Activated CD4-positive, alpha-beta T cell treated with anti-CD3 and anti-CD28 coated beads, Interleukin-2, amount 10 ng/mL, durations not matched to agents 7 days and 5 days (primary cell): ENCODE measurements at regions not wholly inside any gene's neighbourhood (a gene's known extent, or its start where the extent isn't known, plus 50 kb on each side); places are given as distances from the start of the nearest gene placed in this dataset.

Experiments used
- CTCF ChIA-PET: fragments of 350-600 bp; sonication (Branson Sonifier 250); formaldehyde crosslinking; loops from one replicate; lab custom pipeline; 2021; ENCODE audit warnings: antibody characterized with exemption; lab: Charles Lee
- POLR2A ChIA-PET: fragments of 350-600 bp; sonication (Branson Sonifier 250); formaldehyde crosslinking; loops from one replicate; lab custom pipeline; 2021; ENCODE audit warnings: antibody characterized with exemption; lab: Charles Lee
- DNase-seq: peaks from one replicate; pipeline ENCODE4 v3.0.0-alpha.2; 2020
- H3K27ac Mint-ChIP-seq: one replicate; pipeline ENCODE4 v1.8.0; 2021; ENCODE audit warnings: mild to moderate bottlenecking, moderate library complexity, mixed read lengths
- H3K27me3 Mint-ChIP-seq: one replicate; pipeline ENCODE4 v1.8.0; 2021; ENCODE audit warnings: mixed read lengths
- H3K36me3 Mint-ChIP-seq: one replicate; pipeline ENCODE4 v1.8.0; 2021; ENCODE audit warnings: low read depth, mixed read lengths
- H3K4me1 Mint-ChIP-seq: one replicate; pipeline ENCODE4 v1.8.0; 2021; ENCODE audit warnings: mixed read lengths
- H3K4me3 Mint-ChIP-seq: one replicate; pipeline ENCODE4 v1.8.0; 2021; ENCODE audit warnings: mild to moderate bottlenecking, moderate library complexity, mixed read lengths
- H3K9me3 Mint-ChIP-seq: one replicate; pipeline ENCODE4 v1.8.0; 2021; ENCODE audit warnings: mixed read lengths

DNA sequence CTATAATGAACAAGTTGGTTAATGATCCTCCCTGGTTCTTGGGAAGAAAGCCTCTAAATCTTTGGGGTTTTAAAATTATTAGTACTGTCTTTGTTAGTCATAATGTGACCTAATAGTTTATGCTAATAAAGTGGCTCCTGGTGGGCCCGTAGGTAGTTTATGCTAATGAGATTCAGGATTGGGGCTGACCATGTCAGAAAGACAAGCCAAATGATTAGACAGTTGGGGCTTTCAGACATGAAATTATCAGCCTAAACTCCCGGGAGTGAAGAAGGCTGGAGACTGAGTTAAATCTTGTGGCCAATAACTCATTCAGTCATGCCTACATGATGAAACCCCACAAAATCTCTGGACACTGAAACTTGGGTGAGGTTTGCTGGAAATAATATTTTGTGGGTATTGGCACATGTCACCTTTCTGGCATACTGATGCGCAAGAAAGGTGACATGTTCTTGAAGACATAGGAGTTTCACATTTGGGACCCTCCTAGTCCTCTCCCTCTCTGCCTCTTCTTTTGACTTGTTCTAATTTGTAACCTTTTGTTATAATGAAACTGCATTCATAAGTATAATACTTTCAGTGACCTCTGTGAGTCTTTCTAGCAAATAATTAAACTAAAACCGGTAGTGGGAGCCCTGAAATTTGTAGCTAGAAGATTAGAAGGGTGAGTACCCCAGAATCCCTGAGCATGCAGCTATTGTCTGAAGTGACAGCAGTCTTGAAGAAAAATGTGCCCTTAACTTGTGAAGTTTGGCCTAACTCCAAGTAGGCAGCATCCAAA is 196.8 kb upstream of the FSTL5 start:
- DNase-seq, result no peak
- Mint-ChIP-seq H3K36me3 (no peaks in the 10 kb centered on the region), H3K27ac (no peak overlapping the region), H3K4me1 (no peaks in the 10 kb centered on the region), H3K4me3 (no peak overlapping the region), H3K27me3 (no peaks in the 10 kb centered on the region), H3K9me3 (no peaks in the 10 kb centered on the region)
- CTCF ChIA-PET, result no interaction called here
- POLR2A ChIA-PET, result no interaction called here

DNA sequence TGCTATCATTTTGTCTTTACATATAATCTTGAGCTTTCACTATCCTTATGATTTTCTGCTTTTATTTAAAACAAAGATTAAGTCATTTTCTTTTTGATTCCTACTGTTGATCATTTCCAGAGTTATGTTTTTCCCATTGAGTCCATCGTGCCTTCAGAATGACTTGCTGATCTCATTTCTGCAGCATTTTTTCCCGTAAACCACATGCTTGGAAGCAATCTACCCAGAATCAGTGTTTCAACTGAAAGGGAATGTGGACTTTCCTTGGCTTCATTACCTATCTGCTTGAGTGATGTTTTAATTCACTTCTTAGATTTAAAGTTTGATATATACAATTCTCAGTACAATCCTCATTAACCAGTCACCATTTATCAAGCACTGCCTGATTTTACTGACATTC is 192.4 kb upstream of the FSTL5 start:
- H3K9me3 Mint-ChIP-seq, result no peaks in the 10 kb centered on the region
- H3K27ac Mint-ChIP-seq, result no peak overlapping the region
- no peak overlapping the region for H3K4me3 Mint-ChIP-seq
- ChIA-PET CTCF (no interaction called here), POLR2A (no interaction called here)
- H3K36me3 Mint-ChIP-seq, result no peaks in the 10 kb centered on the region
- H3K27me3 Mint-ChIP-seq, result no peaks in the 10 kb centered on the region
- H3K4me1 Mint-ChIP-seq, result no peaks in the 10 kb centered on the region
- DNase-seq, result no peak

DNA sequence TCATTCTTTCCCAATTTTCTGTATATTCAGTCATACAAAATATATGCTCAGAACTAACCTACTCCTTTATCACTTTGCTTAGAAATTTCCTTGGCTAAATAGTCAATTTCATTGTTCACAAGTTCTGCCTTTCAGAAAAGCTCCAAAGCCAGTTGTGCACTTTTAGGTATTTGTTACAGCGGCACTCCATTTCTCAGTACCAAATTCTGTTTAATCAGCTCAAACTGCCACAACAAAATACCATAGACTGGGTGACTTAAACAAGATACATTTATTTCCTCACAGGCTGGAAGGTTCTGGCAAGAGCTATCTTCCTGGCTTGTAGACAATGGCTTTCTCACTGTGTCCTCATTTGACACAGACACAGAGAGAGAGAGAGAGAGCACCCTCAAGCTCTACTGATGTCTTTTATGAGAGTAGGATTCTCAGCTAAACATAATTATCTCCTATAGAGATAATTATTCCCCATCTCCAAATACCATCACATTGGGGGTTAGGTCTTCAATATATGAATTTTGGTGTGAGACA is 188.8 kb upstream of the FSTL5 start:
- Mint-ChIP-seq H3K4me3 (no peak overlapping the region), H3K9me3 (no peaks in the 10 kb centered on the region), H3K4me1 (no peaks in the 10 kb centered on the region), H3K36me3 (no peaks in the 10 kb centered on the region), H3K27ac (no peak overlapping the region), H3K27me3 (no peaks in the 10 kb centered on the region)
- ChIA-PET CTCF (no interaction called here), POLR2A (no interaction called here)
- DNase-seq, result no peak

DNA sequence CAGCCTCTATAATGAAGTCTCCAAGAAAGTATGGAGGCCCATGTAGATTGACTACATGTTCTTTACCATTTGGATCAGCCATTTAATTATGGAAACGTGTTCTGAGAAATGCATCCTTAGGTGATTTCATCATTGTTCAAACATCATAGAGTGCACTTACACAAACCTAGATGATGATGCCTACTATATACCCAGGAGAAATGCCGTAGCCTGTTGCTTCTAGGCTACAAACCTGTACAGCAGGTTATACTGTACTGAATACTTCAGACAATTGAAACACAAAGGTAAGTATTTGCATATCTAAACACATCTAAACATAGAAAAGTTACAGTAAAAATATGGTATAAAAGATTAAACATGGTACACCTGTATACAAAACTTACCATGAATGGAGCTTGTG is 186.5 kb upstream of the FSTL5 start:
- Mint-ChIP-seq H3K27ac (no peak overlapping the region), H3K9me3 (no peaks in the 10 kb centered on the region), H3K4me1 (peaks cover 5% of the 10 kb centered on the region), H3K36me3 (no peaks in the 10 kb centered on the region), H3K4me3 (no peak overlapping the region), H3K27me3 (no peaks in the 10 kb centered on the region)
- no peak for DNase-seq
- ChIA-PET POLR2A (no interaction called here), CTCF (no interaction called here)

DNA sequence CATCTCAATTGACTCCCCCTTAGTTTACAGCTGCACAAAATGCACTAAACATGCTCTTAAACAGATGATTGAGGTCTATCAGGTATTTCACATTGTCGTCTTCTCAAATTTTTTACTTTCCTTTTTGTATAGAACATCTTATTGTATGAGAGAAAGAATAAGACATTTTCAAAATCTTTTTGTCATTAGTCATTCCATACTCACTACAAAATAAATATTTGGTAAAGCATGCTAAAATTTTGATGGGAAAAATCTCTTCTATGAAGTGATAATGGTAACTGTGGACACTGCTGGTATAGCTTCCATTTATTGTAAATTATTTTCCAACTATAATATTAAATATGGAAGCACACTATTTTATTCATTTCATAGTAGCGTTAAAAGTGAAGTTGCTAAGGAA is 185.6 kb upstream of the FSTL5 start:
- ChIA-PET POLR2A (no interaction called here), CTCF (no interaction called here)
- Mint-ChIP-seq H3K4me3 (no peak overlapping the region), H3K27ac (no peak overlapping the region), H3K9me3 (no peaks in the 10 kb centered on the region), H3K27me3 (no peaks in the 10 kb centered on the region), H3K36me3 (no peaks in the 10 kb centered on the region), H3K4me1 (peaks cover 5% of the 10 kb centered on the region)
- DNase-seq, result no peak

DNA sequence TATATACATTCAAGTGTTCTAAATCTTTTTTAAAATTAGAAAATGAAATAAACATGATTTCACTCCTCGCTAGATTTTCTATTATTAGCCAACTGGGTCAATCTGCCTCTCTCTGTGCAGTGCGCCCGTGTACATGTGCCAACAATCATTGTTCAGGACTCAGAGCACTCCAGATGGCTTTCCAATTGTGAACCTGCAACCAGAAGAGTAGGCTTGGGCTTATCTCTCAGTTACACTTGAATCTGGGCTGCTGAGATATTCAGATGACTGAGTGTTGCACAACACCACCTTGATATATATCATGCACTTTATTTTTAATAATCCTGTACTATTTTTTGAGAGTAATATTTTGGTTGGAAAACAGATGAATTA is 184.0 kb upstream of the FSTL5 start:
- Mint-ChIP-seq H3K27ac (no peak overlapping the region), H3K27me3 (no peaks in the 10 kb centered on the region), H3K4me1 (peaks cover 5% of the 10 kb centered on the region), H3K9me3 (no peaks in the 10 kb centered on the region), H3K36me3 (no peaks in the 10 kb centered on the region), H3K4me3 (no peak overlapping the region)
- POLR2A ChIA-PET, result no interaction called here
- no peak for DNase-seq
- CTCF ChIA-PET, result no interaction called here

DNA sequence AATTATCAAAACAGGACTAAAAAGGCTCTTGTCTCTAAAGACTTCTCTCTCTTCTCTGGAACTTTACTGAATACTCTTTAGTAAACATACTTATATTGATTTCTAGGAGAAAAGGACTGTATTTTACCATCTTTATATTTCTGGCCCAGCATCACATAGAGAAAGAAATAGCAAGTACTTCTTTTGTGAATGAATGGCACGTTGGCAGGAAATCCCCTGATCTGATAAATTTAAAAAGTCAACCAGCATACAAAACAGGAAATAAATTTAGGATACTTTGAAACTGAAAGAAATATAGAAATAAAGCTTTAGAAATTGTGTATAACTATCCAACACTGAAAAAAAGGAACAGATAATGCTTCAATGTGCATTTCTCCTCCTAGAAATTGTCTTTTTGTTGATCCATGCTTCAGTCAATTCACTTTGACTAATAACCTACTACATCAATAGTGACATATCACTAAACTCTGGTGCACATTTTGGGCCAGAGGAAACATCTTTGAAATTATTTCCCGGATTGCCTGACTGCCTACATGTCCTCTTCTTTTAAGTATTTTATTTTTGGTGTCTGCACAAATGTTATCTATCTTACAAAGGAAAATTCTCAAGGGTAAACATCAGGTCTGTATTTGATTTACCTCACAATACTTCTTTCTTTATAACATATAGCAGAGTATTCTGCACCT is 183.5 kb upstream of the FSTL5 start:
- Mint-ChIP-seq H3K4me3 (no peak overlapping the region), H3K9me3 (no peaks in the 10 kb centered on the region), H3K27ac (peak overlapping the region; percentile 63), H3K27me3 (no peaks in the 10 kb centered on the region), H3K4me1 (peaks cover 5% of the 10 kb centered on the region), H3K36me3 (no peaks in the 10 kb centered on the region)
- no peak for DNase-seq
- ChIA-PET POLR2A (no interaction called here), CTCF (no interaction called here)

DNA sequence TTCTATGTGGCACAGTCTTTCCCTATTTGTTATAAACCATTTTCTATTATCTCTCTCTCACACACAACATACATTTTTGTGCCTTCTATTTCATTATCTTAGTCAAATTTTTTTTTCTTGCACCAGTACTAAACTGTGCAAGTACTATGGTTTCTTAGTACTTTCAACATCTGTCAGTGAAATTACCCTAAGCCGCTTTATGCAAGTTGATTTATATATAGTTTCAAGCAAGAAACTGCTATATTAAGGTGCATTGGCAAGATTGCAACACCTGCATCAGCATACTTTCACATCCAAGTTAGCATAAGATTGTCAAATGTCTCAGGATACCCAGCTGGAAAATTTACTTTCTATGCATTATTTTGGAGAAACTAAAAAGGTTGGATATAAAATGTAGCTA is 180.2 kb upstream of the FSTL5 start:
- DNase-seq, result no peak
- ChIA-PET POLR2A (no interaction called here), CTCF (no interaction called here)
- Mint-ChIP-seq H3K9me3 (no peaks in the 10 kb centered on the region), H3K4me1 (peaks cover 5% of the 10 kb centered on the region), H3K36me3 (no peaks in the 10 kb centered on the region), H3K27ac (no peak overlapping the region), H3K27me3 (no peaks in the 10 kb centered on the region), H3K4me3 (no peak overlapping the region)

DNA sequence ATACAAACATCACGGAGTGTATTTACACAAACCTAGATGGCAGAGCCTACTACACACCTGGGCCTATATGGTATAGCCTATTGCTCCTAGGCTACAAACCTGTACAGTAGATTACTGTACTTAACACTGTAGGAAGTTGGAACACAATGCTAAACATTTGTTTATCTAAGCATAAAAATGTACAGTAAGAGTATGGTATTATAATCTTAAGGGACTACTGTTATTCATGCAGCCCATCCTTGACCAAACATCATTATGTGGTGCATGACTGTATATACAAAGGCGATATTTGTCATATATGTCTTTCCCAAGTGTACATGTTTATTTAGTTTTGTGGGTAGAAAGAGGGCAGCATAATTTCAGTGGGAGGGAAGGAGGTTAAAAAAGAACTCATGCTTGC is 177.7 kb upstream of the FSTL5 start:
- ChIA-PET POLR2A (no interaction called here), CTCF (no interaction called here)
- Mint-ChIP-seq H3K4me1 (no peaks in the 10 kb centered on the region), H3K27me3 (no peaks in the 10 kb centered on the region), H3K27ac (no peak overlapping the region), H3K36me3 (no peaks in the 10 kb centered on the region), H3K4me3 (no peak overlapping the region), H3K9me3 (no peaks in the 10 kb centered on the region)
- no peak for DNase-seq

DNA sequence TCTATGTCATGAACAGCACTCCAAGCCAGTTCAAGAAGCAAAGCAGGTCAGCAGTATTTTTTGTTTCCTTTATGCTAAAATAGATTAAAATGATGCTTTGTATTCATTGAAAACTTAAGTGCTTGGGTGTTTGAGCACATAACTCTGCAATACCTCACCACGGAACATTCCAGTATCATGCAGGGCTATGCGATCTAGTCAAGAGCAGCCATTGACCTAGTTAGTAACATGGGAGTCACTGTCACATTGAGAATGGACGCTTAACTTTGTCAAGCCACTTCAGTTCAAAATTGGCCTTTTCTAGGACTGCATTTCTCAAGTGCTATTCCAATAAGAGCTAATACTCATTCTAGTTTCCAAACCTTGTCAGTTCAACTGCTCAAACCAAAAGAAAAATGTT is 160.1 kb upstream of the FSTL5 start:
- DNase-seq, result no peak
- Mint-ChIP-seq H3K27ac (no peak overlapping the region), H3K27me3 (no peaks in the 10 kb centered on the region), H3K9me3 (no peaks in the 10 kb centered on the region), H3K4me1 (no peaks in the 10 kb centered on the region), H3K36me3 (no peaks in the 10 kb centered on the region), H3K4me3 (no peak overlapping the region)
- POLR2A ChIA-PET, result no interaction called here
- CTCF ChIA-PET, result no interaction called here

DNA sequence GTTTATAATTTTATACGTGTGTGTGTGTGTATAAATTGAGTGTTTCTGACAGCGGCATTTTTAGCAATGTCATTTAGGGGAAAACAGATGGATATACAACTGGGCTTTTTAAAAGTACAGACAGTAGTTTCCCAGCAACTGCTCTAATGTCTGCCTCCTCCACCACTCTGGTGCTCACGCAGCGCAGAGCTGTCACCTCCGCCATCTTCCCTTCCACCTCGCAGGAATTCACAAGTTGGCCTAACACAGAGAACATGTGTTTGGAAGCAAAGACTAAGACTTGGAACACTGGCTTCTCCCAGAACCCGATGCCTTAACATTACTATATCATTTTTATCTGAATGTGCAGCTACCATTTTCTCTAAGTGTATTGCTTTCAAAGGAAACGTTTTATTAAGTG is 158.3 kb upstream of the FSTL5 start:
- Mint-ChIP-seq H3K4me3 (no peak overlapping the region), H3K27ac (no peak overlapping the region), H3K9me3 (no peaks in the 10 kb centered on the region), H3K27me3 (no peaks in the 10 kb centered on the region), H3K36me3 (no peaks in the 10 kb centered on the region), H3K4me1 (no peaks in the 10 kb centered on the region)
- CTCF ChIA-PET, result no interaction called here
- POLR2A ChIA-PET, result no interaction called here
- DNase-seq, result no peak

DNA sequence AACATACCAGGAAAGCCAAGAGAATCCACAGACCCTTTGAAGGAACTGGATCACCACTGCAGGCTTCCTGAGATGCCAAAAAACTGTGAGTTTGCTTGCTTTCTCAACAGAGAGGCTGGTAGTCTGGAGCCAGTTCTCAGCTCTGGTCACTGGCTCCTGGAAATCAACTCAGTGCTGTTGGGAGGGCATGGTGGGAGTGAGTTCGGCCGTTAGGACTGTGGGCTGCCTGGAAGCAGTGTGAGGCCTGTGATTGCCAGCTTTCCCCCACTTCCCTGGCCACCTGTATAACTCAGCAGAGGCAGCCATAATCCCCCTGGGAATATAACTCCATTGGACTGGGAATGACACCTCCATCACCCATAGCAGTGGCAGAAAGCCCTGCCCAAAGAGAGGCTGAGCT is 122.0 kb upstream of the FSTL5 start:
- no peak overlapping the region for H3K4me3 Mint-ChIP-seq
- ChIA-PET POLR2A (no interaction called here), CTCF (no interaction called here)
- no peak for DNase-seq
- no peak overlapping the region for H3K27ac Mint-ChIP-seq
- H3K9me3 Mint-ChIP-seq, result peaks cover 7% of the 10 kb centered on the region
- H3K4me1 Mint-ChIP-seq, result no peaks in the 10 kb centered on the region
- H3K36me3 Mint-ChIP-seq, result no peaks in the 10 kb centered on the region
- no peaks in the 10 kb centered on the region for H3K27me3 Mint-ChIP-seq

DNA sequence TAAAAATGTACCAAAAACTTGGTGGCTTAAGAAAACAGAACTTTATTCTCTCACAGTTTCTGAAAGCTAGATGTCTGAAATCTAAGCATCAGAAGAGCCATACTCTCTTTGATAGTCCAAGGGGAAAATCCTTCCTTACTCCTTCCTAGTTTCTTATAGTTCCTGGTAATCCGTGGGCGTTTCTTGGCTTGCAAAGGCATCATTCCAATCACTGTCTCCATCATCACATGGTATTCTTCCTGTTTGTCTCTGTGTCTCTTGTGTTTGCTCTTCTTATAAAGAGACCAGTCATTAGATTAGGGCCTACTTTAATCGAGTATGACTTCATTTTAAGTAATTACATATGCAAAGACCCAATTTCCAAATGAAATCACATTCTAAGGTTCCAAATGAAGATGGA is 118.9 kb upstream of the FSTL5 start:
- H3K27me3 Mint-ChIP-seq, result no peaks in the 10 kb centered on the region
- H3K4me3 Mint-ChIP-seq, result no peak overlapping the region
- ChIA-PET CTCF (no interaction called here), POLR2A (no interaction called here)
- no peaks in the 10 kb centered on the region for H3K4me1 Mint-ChIP-seq
- no peak overlapping the region for H3K27ac Mint-ChIP-seq
- peaks cover 5% of the 10 kb centered on the region for H3K9me3 Mint-ChIP-seq
- no peaks in the 10 kb centered on the region for H3K36me3 Mint-ChIP-seq
- DNase-seq, result no peak

DNA sequence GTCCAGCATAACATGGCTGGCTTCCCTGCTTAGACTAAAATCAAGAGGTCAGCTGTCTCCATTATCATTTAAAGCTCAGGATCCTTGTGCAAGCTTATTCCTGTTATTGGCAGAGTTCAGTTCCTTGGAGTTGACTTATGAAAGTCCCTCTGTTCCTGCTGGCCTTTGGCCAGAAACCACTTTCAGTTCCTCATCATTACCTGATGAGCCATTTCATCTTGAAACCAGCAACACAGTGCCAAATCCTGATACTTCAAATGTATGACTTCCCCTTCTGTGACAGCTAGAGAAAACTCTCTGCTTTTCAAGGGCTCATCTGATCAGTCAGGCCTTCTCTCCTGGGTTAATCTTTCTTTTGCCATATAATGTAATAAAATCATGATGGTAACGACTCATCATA is 110.6 kb upstream of the FSTL5 start:
- H3K4me1 Mint-ChIP-seq, result no peaks in the 10 kb centered on the region
- H3K4me3 Mint-ChIP-seq, result no peak overlapping the region
- H3K27ac Mint-ChIP-seq, result no peak overlapping the region
- H3K9me3 Mint-ChIP-seq, result no peaks in the 10 kb centered on the region
- DNase-seq, result no peak
- H3K27me3 Mint-ChIP-seq, result no peaks in the 10 kb centered on the region
- ChIA-PET POLR2A (no interaction called here), CTCF (no interaction called here)
- no peaks in the 10 kb centered on the region for H3K36me3 Mint-ChIP-seq
